ENCODE measurements at regions not wholly inside any gene's neighbourhood (a gene's known extent, or its start where the extent isn't known, plus 50 kb on each side); places are given as distances from the start of the nearest gene placed in this dataset.
"Not testable (repeated sequence)": the region's sequence is repeated elsewhere in the genome, so short reads cannot be mapped to it uniquely, and the experiment has no call there.

DNA sequence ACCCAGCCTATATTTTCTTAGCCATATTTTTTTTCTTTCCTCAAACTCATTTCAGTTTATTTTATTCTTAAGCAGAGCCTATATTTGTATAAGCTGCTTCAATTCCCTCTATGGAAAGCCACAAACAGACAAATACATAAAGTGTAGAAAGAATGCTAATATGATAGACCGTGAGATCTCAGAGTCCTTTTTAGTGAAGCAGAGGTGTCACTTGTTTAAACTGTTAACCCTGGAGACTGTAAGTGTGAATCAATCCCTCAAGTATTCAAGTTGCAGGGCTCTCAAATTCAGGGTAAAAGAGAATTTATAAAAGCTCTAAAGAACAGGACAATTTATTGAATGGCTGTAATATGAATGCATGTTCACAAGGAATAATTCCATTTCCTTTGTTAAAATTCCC lies 72.2 kb upstream of the BHLHE40 start:
- DNase-seq (ENCODE audit: low read depth in 2 of 2) = no peak
- H3K4me3 ChIP-seq (replicated peaks in 1 of 2; ENCODE audit: low read depth in 2 of 2, low read length in 2 of 2) = no peak overlapping the region
- TF ChIP-seq, protein P1, sequence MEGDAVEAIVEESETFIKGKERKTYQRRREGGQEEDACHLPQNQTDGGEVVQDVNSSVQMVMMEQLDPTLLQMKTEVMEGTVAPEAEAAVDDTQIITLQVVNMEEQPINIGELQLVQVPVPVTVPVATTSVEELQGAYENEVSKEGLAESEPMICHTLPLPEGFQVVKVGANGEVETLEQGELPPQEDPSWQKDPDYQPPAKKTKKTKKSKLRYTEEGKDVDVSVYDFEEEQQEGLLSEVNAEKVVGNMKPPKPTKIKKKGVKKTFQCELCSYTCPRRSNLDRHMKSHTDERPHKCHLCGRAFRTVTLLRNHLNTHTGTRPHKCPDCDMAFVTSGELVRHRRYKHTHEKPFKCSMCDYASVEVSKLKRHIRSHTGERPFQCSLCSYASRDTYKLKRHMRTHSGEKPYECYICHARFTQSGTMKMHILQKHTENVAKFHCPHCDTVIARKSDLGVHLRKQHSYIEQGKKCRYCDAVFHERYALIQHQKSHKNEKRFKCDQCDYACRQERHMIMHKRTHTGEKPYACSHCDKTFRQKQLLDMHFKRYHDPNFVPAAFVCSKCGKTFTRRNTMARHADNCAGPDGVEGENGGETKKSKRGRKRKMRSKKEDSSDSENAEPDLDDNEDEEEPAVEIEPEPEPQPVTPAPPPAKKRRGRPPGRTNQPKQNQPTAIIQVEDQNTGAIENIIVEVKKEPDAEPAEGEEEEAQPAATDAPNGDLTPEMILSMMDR (IDR thresholded peaks at IDR 0.05; ENCODE audit: low read depth, low read length) = no peak

DNA sequence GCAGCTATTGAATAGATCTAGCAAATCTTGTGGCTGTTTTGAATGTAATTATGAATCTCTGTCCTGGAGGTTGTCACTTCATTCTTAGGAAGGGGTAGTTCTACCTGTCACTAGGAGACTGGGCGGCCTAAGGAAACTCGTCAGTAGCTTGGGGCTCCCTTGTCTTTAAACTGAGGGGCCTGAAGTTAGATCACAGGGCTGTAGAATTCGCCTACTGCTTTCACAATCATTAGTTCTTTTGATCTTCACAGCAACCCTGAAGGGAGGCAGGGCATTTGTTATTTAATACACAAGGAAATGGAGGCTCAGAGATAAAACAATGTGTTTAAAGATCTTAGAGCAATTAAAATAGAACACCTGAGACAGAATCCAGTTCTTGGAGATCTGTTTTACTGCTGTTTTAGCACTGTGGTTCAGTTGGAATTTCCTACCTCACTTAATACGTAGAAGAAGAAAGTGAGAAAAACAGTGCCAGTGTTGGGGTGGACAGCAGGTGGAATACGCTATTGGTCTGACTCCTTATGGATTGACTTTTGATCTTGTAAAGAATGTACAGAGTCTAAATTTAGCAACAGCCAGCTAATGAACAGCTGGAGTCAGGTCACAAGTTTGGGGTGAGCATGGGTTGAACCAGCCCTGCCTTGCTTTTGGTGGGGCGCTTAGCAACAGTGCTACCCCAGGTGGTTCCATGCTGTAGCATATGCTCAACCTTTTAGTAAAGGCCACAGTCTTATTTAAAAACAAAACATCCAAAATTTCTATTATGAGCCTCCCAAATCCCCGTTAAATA lies 71.4 kb upstream of the BHLHE40 start:
- DNase-seq (ENCODE audit: low read depth in 2 of 2) = no peak
- TF ChIP-seq, protein P1 (IDR thresholded peaks at IDR 0.05; ENCODE audit: low read depth, low read length) = no peak
- H3K4me3 ChIP-seq (replicated peaks in 1 of 2; ENCODE audit: low read depth in 2 of 2, low read length in 2 of 2) = no peak overlapping the region

DNA sequence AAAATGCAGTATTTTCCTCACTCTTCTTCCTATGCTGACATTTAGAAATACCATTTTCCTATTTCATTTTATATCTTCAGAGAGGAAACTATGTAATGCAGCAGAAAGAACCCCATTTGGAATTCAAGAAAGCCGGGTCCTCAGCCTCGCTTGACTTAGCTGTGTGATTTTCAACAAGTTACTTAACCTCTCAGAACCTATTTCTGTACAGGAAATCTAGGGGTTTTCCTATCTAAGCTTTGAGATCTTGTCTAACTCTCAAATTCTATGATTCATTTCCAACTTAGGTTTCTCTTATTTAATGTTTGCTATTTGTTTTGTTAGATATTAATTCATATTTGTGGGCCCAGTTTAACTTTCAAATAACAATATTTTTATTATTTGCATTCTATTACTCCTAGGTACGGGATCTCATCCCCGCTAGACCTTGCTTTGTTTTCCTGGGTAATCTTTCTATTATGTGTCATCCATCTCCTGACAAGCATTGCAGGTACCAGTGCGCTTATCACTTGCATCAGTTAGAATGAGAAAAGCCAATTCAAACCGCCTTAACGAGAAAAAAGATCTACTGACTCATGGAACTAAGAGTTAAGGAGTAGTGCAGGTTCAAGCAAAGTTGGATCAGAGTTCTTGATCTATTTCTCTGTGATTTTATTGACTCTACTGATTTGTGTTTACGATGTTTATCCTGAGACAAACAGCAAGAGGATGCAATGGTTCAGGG lies 70.6 kb upstream of the BHLHE40 start:
- H3K4me3 ChIP-seq (replicated peaks in 1 of 2; ENCODE audit: low read depth in 2 of 2, low read length in 2 of 2) = no peak overlapping the region
- no peak for DNase-seq (ENCODE audit: low read depth in 2 of 2)
- TF ChIP-seq, protein P1 (IDR thresholded peaks at IDR 0.05; ENCODE audit: low read depth, low read length) = no peak

DNA sequence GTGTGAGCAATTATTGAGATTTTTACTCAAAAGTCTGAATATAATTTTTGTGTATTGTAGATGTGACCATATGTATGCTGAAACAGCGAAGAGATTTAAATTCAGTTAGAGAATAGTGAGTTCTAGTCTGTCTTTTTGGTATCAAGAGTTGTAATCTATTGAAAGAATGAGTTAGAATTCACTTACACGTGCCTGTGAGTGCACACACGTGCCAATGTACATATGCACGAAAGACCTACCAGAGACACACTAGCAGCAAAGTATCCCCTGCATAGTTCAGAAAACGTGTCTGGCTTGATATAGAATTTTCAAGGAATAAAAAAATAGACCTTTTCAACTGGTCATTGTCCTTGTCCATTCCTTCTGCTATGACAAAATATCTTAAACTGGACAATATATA lies 64.8 kb upstream of the BHLHE40 start:
- TF ChIP-seq, protein P1 (IDR thresholded peaks at IDR 0.05; ENCODE audit: low read depth, low read length) = no peak
- no peak overlapping the region for H3K4me3 ChIP-seq (replicated peaks in 1 of 2; ENCODE audit: low read depth in 2 of 2, low read length in 2 of 2)
- DNase-seq (ENCODE audit: low read depth in 2 of 2) = no peak

DNA sequence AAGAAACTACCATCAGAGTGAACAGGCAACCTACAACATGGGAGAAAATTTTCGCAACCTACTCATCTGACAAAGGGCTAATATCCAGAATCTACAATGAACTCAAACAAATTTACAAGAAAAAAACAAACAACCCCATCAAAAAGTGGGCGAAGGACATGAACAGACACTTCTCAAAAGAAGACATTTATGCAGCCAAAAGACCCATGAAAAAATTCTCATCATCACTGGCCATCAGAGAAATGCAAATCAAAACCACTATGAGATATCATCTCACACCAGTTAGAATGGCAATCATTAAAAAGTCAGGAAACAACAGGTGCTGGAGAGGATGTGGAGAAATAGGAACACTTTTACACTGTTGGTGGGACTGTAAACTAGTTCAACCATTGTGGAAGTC lies 57.6 kb upstream of the BHLHE40 start:
- DNase-seq (ENCODE audit: low read depth in 2 of 2); H3K4me3 ChIP-seq (replicated peaks in 1 of 2; ENCODE audit: low read depth in 2 of 2, low read length in 2 of 2): not testable (repeated sequence)

DNA sequence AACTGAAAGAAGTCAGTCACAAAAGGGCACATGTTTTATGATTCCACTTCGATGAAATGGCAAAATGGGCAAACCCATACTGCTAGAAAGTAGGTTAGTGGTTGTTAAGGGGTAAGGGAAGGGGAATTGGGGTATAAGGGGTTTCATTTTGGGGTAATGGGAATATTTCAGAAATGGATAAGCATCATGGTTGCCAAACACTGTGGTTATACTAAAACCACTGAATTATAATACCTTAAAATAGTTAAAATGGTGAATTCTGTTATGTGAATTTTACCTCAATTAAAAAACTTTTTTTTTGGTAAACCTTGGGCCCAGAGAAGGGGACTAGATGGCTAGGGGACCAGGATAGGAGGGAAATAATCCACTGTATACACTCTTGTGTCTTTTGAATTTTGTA lies 52.3 kb upstream of the BHLHE40 start:
- no peak overlapping the region for H3K4me3 ChIP-seq (replicated peaks in 1 of 2; ENCODE audit: low read depth in 2 of 2, low read length in 2 of 2)
- TF ChIP-seq, protein P1 (IDR thresholded peaks at IDR 0.05; ENCODE audit: low read depth, low read length) = no peak

DNA sequence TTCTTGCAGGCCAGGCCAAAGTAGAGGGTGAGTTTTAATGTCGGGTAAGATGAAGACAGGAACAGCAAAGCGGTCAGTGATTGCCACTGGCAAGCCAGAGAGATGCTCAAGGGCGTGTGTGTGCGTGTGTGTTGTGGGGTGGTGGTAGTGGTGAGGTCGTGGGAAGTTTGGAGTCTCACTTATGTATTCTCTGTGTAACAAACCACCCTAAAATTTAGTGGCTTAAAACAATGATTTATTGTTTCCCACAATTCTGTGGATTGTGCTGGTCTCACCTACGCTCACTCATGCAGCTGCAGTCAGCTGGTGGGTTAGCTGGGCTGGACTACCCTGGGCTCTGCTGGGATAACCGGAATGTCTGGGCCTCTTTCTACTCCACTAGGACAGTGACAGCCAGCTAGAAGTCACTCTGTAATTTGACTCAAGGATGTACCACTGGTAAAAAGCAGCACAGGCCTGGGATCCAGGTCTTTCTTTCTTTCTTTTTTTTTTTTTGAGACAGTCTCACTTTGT lies 50.9 kb upstream of the BHLHE40 start:
- TF ChIP-seq, protein P1 (IDR thresholded peaks at IDR 0.05; ENCODE audit: low read depth, low read length) = no peak
- no peak overlapping the region for H3K4me3 ChIP-seq (replicated peaks in 1 of 2; ENCODE audit: low read depth in 2 of 2, low read length in 2 of 2)
- no peak for DNase-seq (ENCODE audit: low read depth in 2 of 2)

More for the DNA sequence above, 52.3 kb upstream of the BHLHE40 start:
- no peak for DNase-seq (ENCODE audit: low read depth in 2 of 2)
